GM12878 (cell line): ENCODE measurements at regions not wholly inside any gene's neighbourhood (a gene's known extent, or its start where the extent isn't known, plus 50 kb on each side); places are given as distances from the start of the nearest gene placed in this dataset.

ENCODE experiments used
- ATAC-seq: fragments of 200-7000 bp; cut with Tn5 transposase; 3 replicates; pipeline ENCODE4 v1.9.1; 2020; ENCODE audit warnings: mild to moderate bottlenecking, moderate library complexity
- BruUV-seq: library from RNA; stranded (reverse); fragments of 400-500 nt; replicated peaks from 2 replicates; lab custom pipeline; 2021; lab: Mats Ljungman, UMichigan
- CTCF ChIA-PET: fragments of 300-600 bp; sonication (Branson Sonifier 250); formaldehyde crosslinking; extraction: SDS; loops from one replicate; lab custom pipeline; 2021; ENCODE audit warnings: inconsistent platforms; lab: Yijun Ruan, JAX
- POLR2A ChIA-PET: fragments of 350-600 bp; formaldehyde crosslinking; extraction: SDS; loops from one replicate; lab custom pipeline; 2021; ENCODE audit warnings: inconsistent platforms; lab: Charles Lee
- RAD21 ChIA-PET: fragments of 300-600 bp; sonication (Branson Sonifier 250); formaldehyde crosslinking; loops from one replicate; lab custom pipeline; 2023; ENCODE audit warnings: antibody characterized with exemption; ENCODE audit not compliant: unreplicated experiment; lab: Charles Lee
- SMC1A ChIA-PET: fragments of 300-600 bp; sonication (Branson Sonifier 250); formaldehyde crosslinking; loops from one replicate; lab custom pipeline; 2023; ENCODE audit not compliant: unreplicated experiment, uncharacterized antibody; lab: Charles Lee
- DNase-seq: peaks from one replicate; pipeline ENCODE4 v3.0.0-alpha.2; 2011; ENCODE audit warnings: low read depth, low spot score
- FAIRE-seq: peaks from 3 replicates; lab custom pipeline; 2011; peaks lifted over from hg19 to GRCh38; lab: Jason Lieb, UNC
- H2AFZ ChIP-seq: 2 replicates; pipeline ENCODE4 v1.6.0; 2011; ENCODE audit warnings: low read depth, low read length, control low read depth; ENCODE audit not compliant: control insufficient read depth
- H3K27ac ChIP-seq: 2 replicates; pipeline ENCODE4 v1.5.1; 2011; ENCODE audit warnings: control low read depth; ENCODE audit not compliant: control insufficient read depth, insufficient read depth
- H3K27me3 ChIP-seq, 2 experiments: replicated peaks in 1 of 2; 2 replicates each; pipeline versions ENCODE4 v1.6.0 to v1.6.1; 2011; ENCODE audit warnings: low read length in 1 of 2; ENCODE audit not compliant: control insufficient read depth in 2 of 2, insufficient read depth in 2 of 2
- H3K36me3 ChIP-seq, 2 experiments: 2 replicates each; pipeline ENCODE4 v1.5.1; 2011; ENCODE audit warnings: low read length in 1 of 2; ENCODE audit not compliant: control insufficient read depth in 2 of 2, insufficient read depth in 2 of 2
- H3K4me1 ChIP-seq: 2 replicates; pipeline ENCODE4 v1.6.1; 2011; ENCODE audit warnings: mild to moderate bottlenecking, low read length, moderate library complexity, mixed read lengths; ENCODE audit not compliant: control insufficient read depth, insufficient read depth
- H3K4me2 ChIP-seq: 2 replicates; pipeline ENCODE4 v1.6.0; 2011; ENCODE audit warnings: control low read depth; ENCODE audit not compliant: control insufficient read depth, insufficient read depth
- H3K4me3 ChIP-seq: fragments of 200-600 bp; sonication (generic); 2 replicates; pipeline ENCODE4 v1.5.1; 2016
- H3K79me2 ChIP-seq: 2 replicates; pipeline ENCODE4 v1.6.0; 2011; ENCODE audit warnings: low read length; ENCODE audit not compliant: control insufficient read depth, insufficient read depth
- H3K9ac ChIP-seq: 2 replicates; pipeline ENCODE4 v1.8.0; 2011; ENCODE audit warnings: low read length, control low read depth, mixed read lengths; ENCODE audit not compliant: control insufficient read depth, insufficient read depth
- H3K9me3 ChIP-seq: replicated peaks from 3 replicates; pipeline ENCODE4 v1.5.1; 2011; ENCODE audit warnings: mild to moderate bottlenecking, low read length; ENCODE audit not compliant: control insufficient read depth, insufficient read depth
- H4K20me1 ChIP-seq: 2 replicates; pipeline ENCODE4 v1.6.0; 2011; ENCODE audit not compliant: control insufficient read depth, insufficient read depth
- KDM1A ChIP-seq: fragments of 200-600 bp; sonication (generic); IDR thresholded peaks from 2 replicates; pipeline ENCODE4 v1.6.1; 2016; ENCODE audit warnings: borderline replicate concordance
- MLLT1 ChIP-seq: fragments of 450-650 bp; IDR thresholded peaks from 2 replicates; pipeline ENCODE4 v1.6.1; 2016; ENCODE audit warnings: mild to moderate bottlenecking
- SMARCA5 ChIP-seq: fragments of 450-650 bp; IDR thresholded peaks from 2 replicates; pipeline ENCODE4 v1.6.1; 2017; ENCODE audit warnings: mild to moderate bottlenecking
- ZNF384 ChIP-seq: IDR thresholded peaks from 2 replicates; pipeline ENCODE4 v1.6.1; 2012; ENCODE audit warnings: low read depth, mild to moderate bottlenecking, low read length, improper control_type of control experiment, borderline replicate concordance
- WGBS: methylation state at CpG from one replicate; pipeline ENCODE4 v1.1.6; 2016; ENCODE audit warnings: low lambda C conversion rate; ENCODE audit not compliant: insufficient replicate concordance, insufficient coverage; ENCODE audit errors: missing lambda C conversion rate; 5-methylcytosine and 5-hydroxymethylcytosine counted together
- in situ Hi-C: fragments of 300-500 bp; cut with MboI; formaldehyde crosslinking; loops from 9 replicates; pipeline ENCODE4 v1.14.3; 2018; ENCODE audit warnings: mixed read lengths
- intact Hi-C: fragments of 100-400 bp; cut with micrococcal nuclease; formaldehyde crosslinking; loops from one replicate; pipeline ENCODE4 v1.14.2; 2022; ENCODE audit not compliant: unreplicated experiment
- TF ChIP-seq, protein P1 (sequence below): fragments of 450-650 bp; formaldehyde crosslinking; IDR thresholded peaks from 2 replicates; pipeline ENCODE4 v1.4.0; 2022; ENCODE audit warnings: mild to moderate bottlenecking, moderate library complexity

GRCh38 chr3:30221619-30222018 is 384.8 kb upstream of the TGFBR2 start:
- intact Hi-C loops (no loop called here), in situ Hi-C loops (no loop called here)
- Histone ChIP-seq H3K4me1 (no peaks in the 10 kb centered on the region), H3K79me2 (no peaks in the 10 kb centered on the region), H3K9ac (no peak overlapping the region), H4K20me1 (no peaks in the 10 kb centered on the region), H3K4me3 (no peak overlapping the region), H3K4me2 (no peak overlapping the region), H3K27me3 (no peaks in the 10 kb centered on the region), H3K9me3 (no peaks in the 10 kb centered on the region), H3K27ac (no peak overlapping the region), H2AFZ (no peak overlapping the region), H3K36me3 (no peaks in the 10 kb centered on the region)
- ATAC-seq (no peak), FAIRE-seq (no peak), DNase-seq (no peak)
- no peak for TF ChIP-seq SMARCA5
- no peak for TF ChIP-seq ZNF384
- TF ChIP-seq KDM1A: no peak
- TF ChIP-seq, protein P1, sequence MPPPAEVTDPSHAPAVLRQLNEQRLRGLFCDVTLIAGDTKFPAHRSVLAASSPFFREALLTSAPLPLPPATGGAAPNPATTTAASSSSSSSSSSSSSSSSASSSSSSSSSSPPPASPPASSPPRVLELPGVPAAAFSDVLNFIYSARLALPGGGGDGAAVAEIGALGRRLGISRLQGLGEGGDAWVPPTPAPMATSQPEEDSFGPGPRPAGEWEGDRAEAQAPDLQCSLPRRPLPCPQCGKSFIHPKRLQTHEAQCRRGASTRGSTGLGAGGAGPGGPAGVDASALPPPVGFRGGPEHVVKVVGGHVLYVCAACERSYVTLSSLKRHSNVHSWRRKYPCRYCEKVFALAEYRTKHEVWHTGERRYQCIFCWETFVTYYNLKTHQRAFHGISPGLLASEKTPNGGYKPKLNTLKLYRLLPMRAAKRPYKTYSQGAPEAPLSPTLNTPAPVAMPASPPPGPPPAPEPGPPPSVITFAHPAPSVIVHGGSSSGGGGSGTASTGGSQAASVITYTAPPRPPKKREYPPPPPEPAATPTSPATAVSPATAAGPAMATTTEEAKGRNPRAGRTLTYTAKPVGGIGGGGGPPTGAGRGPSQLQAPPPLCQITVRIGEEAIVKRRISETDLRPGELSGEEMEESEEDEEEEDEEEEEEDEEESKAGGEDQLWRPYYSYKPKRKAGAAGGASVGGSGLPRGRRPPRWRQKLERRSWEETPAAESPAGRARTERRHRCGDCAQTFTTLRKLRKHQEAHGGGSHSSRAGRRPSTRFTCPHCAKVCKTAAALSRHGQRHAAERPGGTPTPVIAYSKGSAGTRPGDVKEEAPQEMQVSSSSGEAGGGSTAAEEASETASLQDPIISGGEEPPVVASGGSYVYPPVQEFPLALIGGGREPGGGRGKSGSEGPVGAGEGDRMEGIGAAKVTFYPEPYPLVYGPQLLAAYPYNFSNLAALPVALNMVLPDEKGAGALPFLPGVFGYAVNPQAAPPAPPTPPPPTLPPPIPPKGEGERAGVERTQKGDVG (CRISPR knock-in tag): no peak
- no peak for TF ChIP-seq MLLT1
- BruUV-seq: no TSS peak
- ChIA-PET RAD21 (no interaction called here), CTCF (interaction anchor here (1.8 kb wide), 1 partner anchor 23 kb away, joined by 4 read pairs; no protein-coding TSS in a partner anchor), SMC1A (no interaction called here), POLR2A (no interaction called here)
- 10% methylated on average over 3 of the region's 3 CpGs for WGBS
